ENCODE measurements at regions not wholly inside any gene's neighbourhood (a gene's known extent, or its start where the extent isn't known, plus 50 kb on each side); places are given as distances from the start of the nearest gene placed in this dataset.

- DNase-seq (ENCODE audit: low spot score): no peak
- intact Hi-C loops (cut with DNase I): no loop called here
Observed at GRCh38 chr18:60649842-60650536, 277.4 kb upstream of the MC4R start.

- DNase-seq (ENCODE audit: low spot score): no peak
- intact Hi-C loops (cut with DNase I): no loop called here
Observed at GRCh38 chr18:60654298-60654697, 281.7 kb upstream of the MC4R start.

- DNase-seq (ENCODE audit: low spot score): no peak
- intact Hi-C loops (cut with DNase I): no loop called here
Observed at GRCh38 chr18:60656553-60656952, 284.0 kb upstream of the MC4R start.

GRCh38 chr18:60662491-60662890 lies 289.9 kb upstream of the MC4R start:
- intact Hi-C loops (cut with DNase I): no loop called here
- DNase-seq (ENCODE audit: low spot score): no peak

GRCh38 chr18:60663060-60663989 lies 290.8 kb upstream of the MC4R start:
- no peak for DNase-seq (ENCODE audit: low spot score)
- intact Hi-C loops (cut with DNase I): no loop called here

- DNase-seq (ENCODE audit: low spot score): no peak
- intact Hi-C loops (cut with DNase I): no loop called here
Observed at GRCh38 chr18:60664736-60665135, 292.2 kb upstream of the MC4R start.

GRCh38 chr18:60667016-60667415 lies 294.4 kb upstream of the MC4R start:
- intact Hi-C loops (cut with DNase I): no loop called here
- DNase-seq (ENCODE audit: low spot score): no peak

- intact Hi-C loops (cut with DNase I): no loop called here
Observed at GRCh38 chr18:60668583-60668982, 296.0 kb upstream of the MC4R start.

GRCh38 chr18:60669938-60670337 lies 297.4 kb upstream of the MC4R start:
- intact Hi-C loops (cut with DNase I): no loop called here

More at GRCh38 chr18:60668583-60668982, 296.0 kb upstream of the MC4R start:
- DNase-seq (ENCODE audit: low spot score): no peak

GRCh38 chr18:60671021-60671420 lies 298.4 kb upstream of the MC4R start:
- intact Hi-C loops (cut with DNase I): no loop called here
- no peak for DNase-seq (ENCODE audit: low spot score)

More at GRCh38 chr18:60669938-60670337, 297.4 kb upstream of the MC4R start:
- DNase-seq (ENCODE audit: low spot score): no peak

- intact Hi-C loops (cut with DNase I): no loop called here
- DNase-seq (ENCODE audit: low spot score): no peak
Observed at GRCh38 chr18:60675126-60675525, 302.6 kb upstream of the MC4R start.

GRCh38 chr18:60675801-60676200 lies 303.2 kb upstream of the MC4R start:
- DNase-seq (ENCODE audit: low spot score): no peak
- intact Hi-C loops (cut with DNase I): no loop called here

GRCh38 chr18:60676815-60677214 lies 304.2 kb upstream of the MC4R start:
- intact Hi-C loops (cut with DNase I): no loop called here
- no peak for DNase-seq (ENCODE audit: low spot score)

- intact Hi-C loops (cut with DNase I): loop anchor here (5.0 to 10.0 kb wide), 2 partner anchors 812 to 820 kb away; no protein-coding TSS in a partner anchor
- DNase-seq (ENCODE audit: low spot score): no peak
Observed at GRCh38 chr18:60684843-60685513, 312.4 kb upstream of the MC4R start.

GRCh38 chr18:60686142-60686541 lies 313.6 kb upstream of the MC4R start:
- intact Hi-C loops (cut with DNase I): loop anchor here in 1 of 2 donors (10.0 kb wide), 1 partner anchor 819 kb away; no protein-coding TSS in a partner anchor
- no peak for DNase-seq (ENCODE audit: low spot score)

GRCh38 chr18:60691061-60691460 lies 318.5 kb upstream of the MC4R start:
- no peak for DNase-seq (ENCODE audit: low spot score)
- intact Hi-C loops (cut with DNase I): no loop called here

- DNase-seq (ENCODE audit: low spot score): no peak
- intact Hi-C loops (cut with DNase I): no loop called here
Observed at GRCh38 chr18:60693426-60693825, 320.9 kb upstream of the MC4R start.

GRCh38 chr18:60698901-60699300 lies 326.3 kb upstream of the MC4R start:
- DNase-seq (ENCODE audit: low spot score): no peak
- intact Hi-C loops (cut with DNase I): no loop called here

- intact Hi-C loops (cut with DNase I): no loop called here
- DNase-seq (ENCODE audit: low spot score): no peak
Observed at GRCh38 chr18:60722742-60723141, 350.2 kb upstream of the MC4R start.

- no peak for DNase-seq (ENCODE audit: low spot score)
- intact Hi-C loops (cut with DNase I): no loop called here
Observed at GRCh38 chr18:60732143-60732542, 359.6 kb upstream of the MC4R start.
